ENCODE measurements at regions not wholly inside any gene's neighbourhood (a gene's known extent, or its start where the extent isn't known, plus 50 kb on each side); places are given as distances from the start of the nearest gene placed in this dataset.
"Not testable (repeated sequence)": the region's sequence is repeated elsewhere in the genome, so short reads cannot be mapped to it uniquely, and the experiment has no call there.

- 100% methylated on average over 1 of the region's 54 CpGs for WGBS (ENCODE audit: insufficient coverage, low lambda C conversion rate)
- H3K4me3 ChIP-seq (ENCODE audit: low read length) = no peak overlapping the region
- H3K27ac ChIP-seq (ENCODE audit: low read length) = no peak overlapping the region
- H3K4me1 ChIP-seq (ENCODE audit: control insufficient read depth, insufficient read depth, low read length) = no peaks in the 10 kb centered on the region
- no peaks in the 10 kb centered on the region for H3K36me3 ChIP-seq (ENCODE audit: control insufficient read depth, insufficient read depth, low read length)
- peaks cover 6% of the 10 kb centered on the region for H3K9me3 ChIP-seq (ENCODE audit: control insufficient read depth, low read depth, low read length)
- DNase-seq = no peak
- no peaks in the 10 kb centered on the region for H3K27me3 ChIP-seq (ENCODE audit: control insufficient read depth, insufficient read depth, low read length)
Observed at GRCh38 chr14:27845241-27845850, 921.2 kb upstream of the FOXG1 start.

GRCh38 chr14:27845902-27846301, 920.7 kb upstream of the FOXG1 start:
- WGBS (ENCODE audit: insufficient coverage, low lambda C conversion rate) = no CpG with 5 or more reads among the region's 8 CpGs
- Histone ChIP-seq H3K36me3 (ENCODE audit: control insufficient read depth, insufficient read depth, low read length) (no peaks in the 10 kb centered on the region), H3K9me3 (ENCODE audit: control insufficient read depth, low read depth, low read length) (peaks cover 6% of the 10 kb centered on the region), H3K4me1 (ENCODE audit: control insufficient read depth, insufficient read depth, low read length) (no peaks in the 10 kb centered on the region), H3K27me3 (ENCODE audit: control insufficient read depth, insufficient read depth, low read length) (no peaks in the 10 kb centered on the region), H3K4me3 (ENCODE audit: low read length) (no peak overlapping the region), H3K27ac (ENCODE audit: low read length) (no peak overlapping the region)
- no peak for DNase-seq

GRCh38 chr14:27847480-27847879, 919.1 kb upstream of the FOXG1 start:
- not testable (repeated sequence) for H3K4me3 ChIP-seq (ENCODE audit: low read length)

GRCh38 chr14:27849193-27849592, 917.4 kb upstream of the FOXG1 start:
- not testable (repeated sequence) for H3K36me3 ChIP-seq (ENCODE audit: control insufficient read depth, insufficient read depth, low read length); H3K27me3 ChIP-seq (ENCODE audit: control insufficient read depth, insufficient read depth, low read length); H3K4me3 ChIP-seq (ENCODE audit: low read length); H3K9me3 ChIP-seq (ENCODE audit: control insufficient read depth, low read depth, low read length); H3K4me1 ChIP-seq (ENCODE audit: control insufficient read depth, insufficient read depth, low read length); DNase-seq; H3K27ac ChIP-seq (ENCODE audit: low read length)

More at GRCh38 chr14:27847480-27847879, 919.1 kb upstream of the FOXG1 start:
- H3K9me3 ChIP-seq (ENCODE audit: control insufficient read depth, low read depth, low read length); H3K36me3 ChIP-seq (ENCODE audit: control insufficient read depth, insufficient read depth, low read length); H3K27ac ChIP-seq (ENCODE audit: low read length); H3K4me1 ChIP-seq (ENCODE audit: control insufficient read depth, insufficient read depth, low read length); DNase-seq; H3K27me3 ChIP-seq (ENCODE audit: control insufficient read depth, insufficient read depth, low read length): not testable (repeated sequence)
- no CpG with 5 or more reads among the region's 1 CpG for WGBS (ENCODE audit: insufficient coverage, low lambda C conversion rate)

GRCh38 chr14:27862684-27863083, 903.9 kb upstream of the FOXG1 start:
- WGBS (ENCODE audit: insufficient coverage, low lambda C conversion rate) = 73% methylated on average over 2 of the region's 2 CpGs
- no peak overlapping the region for H3K27ac ChIP-seq (ENCODE audit: low read length)
- no peaks in the 10 kb centered on the region for H3K9me3 ChIP-seq (ENCODE audit: control insufficient read depth, low read depth, low read length)
- DNase-seq = no peak
- H3K4me1 ChIP-seq (ENCODE audit: control insufficient read depth, insufficient read depth, low read length) = no peaks in the 10 kb centered on the region
- H3K27me3 ChIP-seq (ENCODE audit: control insufficient read depth, insufficient read depth, low read length) = no peaks in the 10 kb centered on the region
- no peak overlapping the region for H3K4me3 ChIP-seq (ENCODE audit: low read length)
- H3K36me3 ChIP-seq (ENCODE audit: control insufficient read depth, insufficient read depth, low read length) = no peaks in the 10 kb centered on the region

- H3K27me3 ChIP-seq (ENCODE audit: control insufficient read depth, insufficient read depth, low read length) = no peaks in the 10 kb centered on the region
- 70% methylated on average over 4 of the region's 8 CpGs for WGBS (ENCODE audit: insufficient coverage, low lambda C conversion rate)
- no peak overlapping the region for H3K27ac ChIP-seq (ENCODE audit: low read length)
- no peaks in the 10 kb centered on the region for H3K36me3 ChIP-seq (ENCODE audit: control insufficient read depth, insufficient read depth, low read length)
- no peaks in the 10 kb centered on the region for H3K9me3 ChIP-seq (ENCODE audit: control insufficient read depth, low read depth, low read length)
- H3K4me1 ChIP-seq (ENCODE audit: control insufficient read depth, insufficient read depth, low read length) = no peaks in the 10 kb centered on the region
- no peak for DNase-seq
- H3K4me3 ChIP-seq (ENCODE audit: low read length) = no peak overlapping the region
Observed at GRCh38 chr14:27863166-27863565, 903.4 kb upstream of the FOXG1 start.

GRCh38 chr14:27881063-27881462, 885.5 kb upstream of the FOXG1 start:
- no peaks in the 10 kb centered on the region for H3K36me3 ChIP-seq (ENCODE audit: control insufficient read depth, insufficient read depth, low read length)
- H3K4me1 ChIP-seq (ENCODE audit: control insufficient read depth, insufficient read depth, low read length) = no peaks in the 10 kb centered on the region
- no peak overlapping the region for H3K27ac ChIP-seq (ENCODE audit: low read length)
- DNase-seq = no peak
- H3K9me3 ChIP-seq (ENCODE audit: control insufficient read depth, low read depth, low read length) = no peaks in the 10 kb centered on the region
- H3K4me3 ChIP-seq (ENCODE audit: low read length) = no peak overlapping the region
- no peaks in the 10 kb centered on the region for H3K27me3 ChIP-seq (ENCODE audit: control insufficient read depth, insufficient read depth, low read length)

- no CpG with 5 or more reads among the region's 4 CpGs for WGBS (ENCODE audit: insufficient coverage, low lambda C conversion rate)
- no peaks in the 10 kb centered on the region for H3K36me3 ChIP-seq (ENCODE audit: control insufficient read depth, insufficient read depth, low read length)
- H3K27ac ChIP-seq (ENCODE audit: low read length) = no peak overlapping the region
- H3K4me3 ChIP-seq (ENCODE audit: low read length) = no peak overlapping the region
- no peaks in the 10 kb centered on the region for H3K4me1 ChIP-seq (ENCODE audit: control insufficient read depth, insufficient read depth, low read length)
- no peaks in the 10 kb centered on the region for H3K9me3 ChIP-seq (ENCODE audit: control insufficient read depth, low read depth, low read length)
- DNase-seq = no peak
- H3K27me3 ChIP-seq (ENCODE audit: control insufficient read depth, insufficient read depth, low read length) = no peaks in the 10 kb centered on the region
Observed at GRCh38 chr14:27881646-27882045, 884.9 kb upstream of the FOXG1 start.

- DNase-seq = no peak
- Histone ChIP-seq H3K36me3 (ENCODE audit: control insufficient read depth, insufficient read depth, low read length) (no peaks in the 10 kb centered on the region), H3K27ac (ENCODE audit: low read length) (no peak overlapping the region), H3K4me3 (ENCODE audit: low read length) (no peak overlapping the region), H3K27me3 (ENCODE audit: control insufficient read depth, insufficient read depth, low read length) (no peaks in the 10 kb centered on the region), H3K9me3 (ENCODE audit: control insufficient read depth, low read depth, low read length) (no peaks in the 10 kb centered on the region), H3K4me1 (ENCODE audit: control insufficient read depth, insufficient read depth, low read length) (no peaks in the 10 kb centered on the region)
- WGBS (ENCODE audit: insufficient coverage, low lambda C conversion rate) = no CpG with 5 or more reads among the region's 1 CpG
Observed at GRCh38 chr14:27886256-27886655, 880.3 kb upstream of the FOXG1 start.

GRCh38 chr14:27890259-27890658, 876.3 kb upstream of the FOXG1 start:
- H3K27me3 ChIP-seq (ENCODE audit: control insufficient read depth, insufficient read depth, low read length) = no peaks in the 10 kb centered on the region
- no peak for DNase-seq
- no peaks in the 10 kb centered on the region for H3K9me3 ChIP-seq (ENCODE audit: control insufficient read depth, low read depth, low read length)
- H3K4me1 ChIP-seq (ENCODE audit: control insufficient read depth, insufficient read depth, low read length) = no peaks in the 10 kb centered on the region
- no peak overlapping the region for H3K4me3 ChIP-seq (ENCODE audit: low read length)
- no peaks in the 10 kb centered on the region for H3K36me3 ChIP-seq (ENCODE audit: control insufficient read depth, insufficient read depth, low read length)
- no peak overlapping the region for H3K27ac ChIP-seq (ENCODE audit: low read length)
- 88% methylated on average over 1 of the region's 3 CpGs for WGBS (ENCODE audit: insufficient coverage, low lambda C conversion rate)

GRCh38 chr14:27908484-27908883, 858.1 kb upstream of the FOXG1 start:
- not testable (repeated sequence) for DNase-seq; H3K36me3 ChIP-seq (ENCODE audit: control insufficient read depth, insufficient read depth, low read length); H3K4me3 ChIP-seq (ENCODE audit: low read length); H3K27me3 ChIP-seq (ENCODE audit: control insufficient read depth, insufficient read depth, low read length); H3K27ac ChIP-seq (ENCODE audit: low read length); H3K9me3 ChIP-seq (ENCODE audit: control insufficient read depth, low read depth, low read length); H3K4me1 ChIP-seq (ENCODE audit: control insufficient read depth, insufficient read depth, low read length)
- no CpG with 5 or more reads among the region's 1 CpG for WGBS (ENCODE audit: insufficient coverage, low lambda C conversion rate)

Measured in large intestine (tissue), 3 donors.